NOMO-1 treated with DMSO at 0.1 percent for 48 hours (cell line): ENCODE measurements at regions not wholly inside any gene's neighbourhood (a gene's known extent, or its start where the extent isn't known, plus 50 kb on each side); places are given as distances from the start of the nearest gene placed in this dataset.
"Not testable (repeated sequence)": the region's sequence is repeated elsewhere in the genome, so short reads cannot be mapped to it uniquely, and the experiment has no call there.

ENCODE experiments used
- DNase-seq: peaks from one replicate; lab custom pipeline; 2025; ENCODE audit not compliant: unreplicated experiment; lab: John Stamatoyannopoulos, UW

GRCh38 chr2:234203135-234203984 lies 152.9 kb downstream of the SPP2 start:
- no peak for DNase-seq

GRCh38 chr2:234202601-234203000 lies 152.1 kb downstream of the SPP2 start:
- no peak for DNase-seq

- DNase-seq: no peak
Observed at GRCh38 chr2:234199996-234200395, 149.5 kb downstream of the SPP2 start.

- no peak for DNase-seq
Observed at GRCh38 chr2:234198976-234199375, 148.5 kb downstream of the SPP2 start.

- DNase-seq: no peak
Observed at GRCh38 chr2:234195516-234195915, 145.0 kb downstream of the SPP2 start.

GRCh38 chr2:234193977-234194563 lies 143.6 kb downstream of the SPP2 start:
- no peak for DNase-seq

GRCh38 chr2:234191819-234192407 lies 141.4 kb downstream of the SPP2 start:
- DNase-seq: no peak

GRCh38 chr2:234189786-234190300 lies 139.3 kb downstream of the SPP2 start:
- DNase-seq: no peak

- no peak for DNase-seq
Observed at GRCh38 chr2:234189230-234189629, 138.7 kb downstream of the SPP2 start.

- no peak for DNase-seq
Observed at GRCh38 chr2:234187646-234188174, 137.2 kb downstream of the SPP2 start.

GRCh38 chr2:234181121-234181520 lies 130.6 kb downstream of the SPP2 start:
- DNase-seq: no peak

- DNase-seq: no peak
Observed at GRCh38 chr2:234179031-234179363, 128.5 kb downstream of the SPP2 start.

GRCh38 chr2:234178330-234179030 lies 128.0 kb downstream of the SPP2 start:
- no peak for DNase-seq

GRCh38 chr2:234175649-234176048 lies 125.1 kb downstream of the SPP2 start:
- DNase-seq: no peak

GRCh38 chr2:234174742-234175141 lies 124.2 kb downstream of the SPP2 start:
- no peak for DNase-seq

- no peak for DNase-seq
Observed at GRCh38 chr2:234172532-234172931, 122.0 kb downstream of the SPP2 start.

- no peak for DNase-seq
Observed at GRCh38 chr2:234172066-234172465, 121.6 kb downstream of the SPP2 start.

GRCh38 chr2:234171666-234172065 lies 121.2 kb downstream of the SPP2 start:
- no peak for DNase-seq

GRCh38 chr2:234169674-234170073 lies 119.2 kb downstream of the SPP2 start:
- DNase-seq: no peak

- DNase-seq: not testable (repeated sequence)
Observed at GRCh38 chr2:234168605-234169570, 118.4 kb downstream of the SPP2 start.
